ENCODE measurements at regions not wholly inside any gene's neighbourhood (a gene's known extent, or its start where the extent isn't known, plus 50 kb on each side); places are given as distances from the start of the nearest gene placed in this dataset.
A peak's percentile ranks its signal among the peaks of the same experiment; 100 is the strongest.

- peak; percentile 49 for DNase-seq (ENCODE audit: low read depth)
These were observed 140.6 kb upstream of the PUM3 start for GRCh38 chr9:2984491-2984890.

DNA sequence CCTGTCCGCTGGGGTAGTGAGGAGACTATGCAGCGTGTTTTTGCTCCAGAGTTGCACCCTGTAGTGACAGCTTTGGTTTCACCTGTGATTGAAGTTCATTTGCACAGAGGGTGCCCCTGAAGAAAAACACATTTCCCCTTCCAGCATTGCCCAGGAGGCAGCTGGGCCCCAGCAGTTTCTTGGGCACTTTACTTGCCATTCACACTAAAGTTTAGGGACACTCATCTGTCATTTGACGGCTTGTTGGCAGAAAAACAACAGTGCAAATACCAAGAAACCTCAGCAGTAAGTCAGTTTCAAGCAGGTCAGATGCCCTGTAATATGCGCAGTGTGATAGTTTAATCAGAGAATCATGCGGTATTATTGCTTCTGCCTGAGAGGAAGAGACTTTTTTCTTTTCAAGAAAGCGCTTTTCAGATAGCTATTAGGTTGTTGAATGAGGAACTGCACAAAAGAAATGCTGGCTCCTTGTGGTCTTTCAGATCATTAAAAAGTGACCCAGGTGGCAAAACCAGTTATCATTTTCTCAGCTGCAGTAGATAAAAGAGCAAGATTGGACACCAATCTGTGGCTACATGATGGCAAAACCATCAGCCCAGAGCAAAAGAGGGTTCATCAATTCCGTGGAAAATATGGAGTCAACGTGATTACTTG is 136.2 kb upstream of the PUM3 start:
- no peak for DNase-seq (ENCODE audit: low read depth)

- no peak for DNase-seq (ENCODE audit: low read depth)
These were observed 128.6 kb upstream of the PUM3 start for GRCh38 chr9:2972475-2972874.

GRCh38 chr9:2970864-2971263 is 127.0 kb upstream of the PUM3 start:
- DNase-seq (ENCODE audit: low read depth) = no peak

DNA sequence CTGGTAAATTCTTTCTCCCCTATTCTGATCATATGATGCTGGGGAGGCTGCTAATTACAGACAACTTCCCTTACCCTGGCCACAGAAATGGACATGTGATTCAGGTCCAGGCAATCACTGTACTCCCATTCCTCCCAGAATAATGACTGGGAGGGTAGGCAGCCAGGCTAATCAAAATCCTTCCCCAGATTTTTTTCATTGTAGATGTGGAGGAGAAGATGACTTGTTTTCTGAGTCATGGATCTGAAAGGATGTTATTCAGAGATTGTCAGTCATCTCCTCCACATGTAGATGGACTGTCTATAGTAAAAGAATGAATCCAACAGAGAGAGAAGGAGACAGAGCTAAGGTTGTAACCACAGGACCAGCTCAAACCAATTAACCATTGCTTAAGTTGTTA is 123.9 kb upstream of the PUM3 start:
- DNase-seq (ENCODE audit: low read depth) = peak; percentile 24

DNA sequence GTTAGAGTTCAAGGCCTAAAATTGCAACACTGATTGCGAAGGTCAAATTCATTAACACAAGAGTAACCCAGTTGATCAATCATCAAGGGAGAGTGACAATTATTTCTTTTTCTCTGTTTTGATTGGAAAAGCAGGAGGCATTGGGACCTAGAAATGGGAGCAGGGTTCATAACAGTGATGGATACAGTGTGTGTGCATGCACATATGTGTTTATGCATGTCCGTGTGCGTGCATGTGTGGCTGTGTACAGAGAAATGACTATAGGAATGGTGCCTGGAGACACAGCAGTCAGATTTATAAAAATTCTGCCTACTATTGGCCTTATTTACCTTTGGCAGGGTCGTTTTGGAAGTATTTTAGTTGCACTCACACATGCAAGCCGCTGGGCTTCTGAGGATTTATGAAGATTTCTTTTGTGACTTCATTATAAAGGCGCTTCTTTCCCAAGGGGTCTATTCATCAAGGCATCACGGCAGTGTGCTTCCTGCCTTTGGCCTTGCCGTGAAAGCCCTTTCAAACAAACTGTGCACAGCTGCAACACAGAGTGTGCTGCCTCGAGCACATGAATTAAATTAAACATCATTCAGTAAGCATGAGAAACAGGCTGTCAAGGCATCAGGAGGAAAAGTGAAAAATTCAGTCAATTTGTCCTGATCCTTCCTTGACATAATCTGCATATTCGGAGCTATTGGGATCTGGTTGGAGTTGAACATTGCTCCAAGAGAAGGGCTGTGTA is 122.8 kb upstream of the PUM3 start:
- DNase-seq (ENCODE audit: low read depth) = no peak

GRCh38 chr9:2964470-2964869 is 120.6 kb upstream of the PUM3 start:
- no peak for DNase-seq (ENCODE audit: low read depth)

DNA sequence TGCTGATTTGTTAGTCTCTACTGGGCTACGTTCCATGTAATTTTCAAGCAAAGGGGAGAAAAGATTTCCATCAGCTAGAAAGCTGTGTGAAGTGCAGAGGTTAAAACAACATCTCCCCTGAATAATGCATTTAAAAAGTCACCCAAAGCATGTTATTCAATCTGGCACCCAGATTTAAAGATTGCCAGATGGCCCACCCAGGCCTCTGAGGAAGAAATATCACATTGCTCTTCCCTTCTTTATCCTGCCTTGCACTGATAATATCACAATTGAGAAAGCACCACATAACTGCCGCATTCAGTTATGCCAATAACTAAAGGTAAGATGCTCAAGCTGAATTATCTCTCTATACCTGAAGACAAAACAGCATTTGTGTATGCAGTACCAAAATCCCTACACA is 119.4 kb upstream of the PUM3 start:
- DNase-seq (ENCODE audit: low read depth) = no peak

GRCh38 chr9:2962471-2963172 is 118.7 kb upstream of the PUM3 start:
- DNase-seq (ENCODE audit: low read depth) = no peak

DNA sequence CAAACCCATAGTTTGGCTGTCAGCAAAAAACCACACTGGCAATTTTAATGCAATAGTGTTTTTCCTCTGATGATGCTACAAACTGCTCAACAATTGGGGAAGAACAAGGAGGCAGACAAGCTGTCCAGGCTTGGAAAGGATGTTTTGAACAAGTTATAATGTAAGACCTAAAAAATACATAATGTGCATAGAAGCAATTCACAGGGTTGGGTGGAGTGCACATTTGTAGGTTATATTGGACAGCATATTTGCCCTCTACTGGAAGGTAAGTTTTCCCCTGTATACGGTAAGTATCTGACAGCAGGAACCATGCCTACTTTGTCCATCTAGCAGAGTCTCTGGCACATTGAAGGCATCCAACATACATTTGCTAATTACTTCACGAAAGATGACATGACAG is 114.3 kb upstream of the PUM3 start:
- no peak for DNase-seq (ENCODE audit: low read depth)

DNA sequence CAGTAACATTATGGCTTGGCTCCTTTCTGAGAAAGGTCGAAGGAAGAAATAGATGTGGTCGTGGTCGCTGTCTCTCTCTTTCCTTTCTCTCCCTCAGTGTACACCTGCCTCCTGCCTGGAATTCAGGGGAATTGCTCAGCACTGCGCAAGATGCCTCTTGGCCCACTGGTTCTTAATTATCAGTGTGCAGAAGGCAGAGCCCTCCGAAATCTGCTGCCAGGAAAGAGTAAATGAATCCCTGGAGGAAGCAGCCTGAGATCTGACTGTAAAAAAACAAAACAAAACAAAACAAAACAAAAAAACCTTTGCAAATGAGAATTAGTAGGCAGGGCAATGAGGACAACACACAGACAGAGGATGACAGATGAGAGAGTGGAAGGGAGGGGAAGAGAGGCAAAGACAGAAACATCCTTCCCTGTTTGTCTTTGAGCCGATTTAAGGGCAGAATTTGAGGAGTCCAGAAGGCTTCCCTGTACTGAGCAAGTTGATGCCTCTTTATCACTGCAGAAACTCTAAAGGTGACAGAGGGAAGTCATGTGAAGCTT is 113.8 kb upstream of the PUM3 start:
- no peak for DNase-seq (ENCODE audit: low read depth)

- DNase-seq (ENCODE audit: low read depth) = no peak
These were observed 111.7 kb upstream of the PUM3 start for GRCh38 chr9:2955575-2955974.

DNA sequence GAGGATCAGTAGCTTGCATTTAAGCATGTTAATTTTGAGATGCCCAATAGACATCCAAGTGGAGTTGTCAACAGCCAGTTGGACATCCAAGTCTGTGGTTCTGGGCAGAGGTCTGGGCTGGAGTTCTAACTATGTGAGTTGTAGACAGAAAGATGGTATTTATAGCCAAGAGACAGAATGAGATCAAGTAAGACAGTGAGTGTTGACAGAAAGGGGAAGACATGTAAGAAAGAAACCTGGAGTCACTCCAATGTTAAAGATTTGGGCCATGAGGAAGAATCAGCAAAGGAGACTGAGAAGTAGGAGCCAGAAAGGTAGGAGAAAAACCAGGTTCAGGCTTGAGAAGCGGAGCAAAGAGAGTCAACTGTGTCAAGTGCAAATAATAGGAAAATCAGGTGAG is 95.5 kb upstream of the PUM3 start:
- DNase-seq (ENCODE audit: low read depth) = no peak

DNA sequence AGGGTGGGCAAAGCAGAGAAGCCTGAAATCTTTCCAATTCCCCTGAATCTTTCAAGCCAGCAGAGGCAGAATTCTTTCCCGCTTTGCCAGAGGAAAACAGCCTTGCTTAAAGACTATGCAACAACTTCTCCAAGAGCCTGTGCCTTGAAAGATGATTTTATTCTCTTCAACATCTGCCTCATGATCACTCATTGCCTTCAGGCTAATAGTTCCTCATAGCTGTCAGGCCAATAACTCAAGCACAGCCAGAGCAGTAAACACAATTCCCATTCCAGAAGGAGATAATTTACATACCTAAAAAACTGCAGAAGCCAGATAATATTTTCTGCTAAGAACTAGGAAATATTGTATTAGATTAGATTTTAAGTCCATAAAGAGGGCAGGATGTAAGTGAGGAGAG is 92.3 kb upstream of the PUM3 start:
- DNase-seq (ENCODE audit: low read depth) = no peak

GRCh38 chr9:2934883-2935282 is 91.0 kb upstream of the PUM3 start:
- DNase-seq (ENCODE audit: low read depth) = no peak

DNA sequence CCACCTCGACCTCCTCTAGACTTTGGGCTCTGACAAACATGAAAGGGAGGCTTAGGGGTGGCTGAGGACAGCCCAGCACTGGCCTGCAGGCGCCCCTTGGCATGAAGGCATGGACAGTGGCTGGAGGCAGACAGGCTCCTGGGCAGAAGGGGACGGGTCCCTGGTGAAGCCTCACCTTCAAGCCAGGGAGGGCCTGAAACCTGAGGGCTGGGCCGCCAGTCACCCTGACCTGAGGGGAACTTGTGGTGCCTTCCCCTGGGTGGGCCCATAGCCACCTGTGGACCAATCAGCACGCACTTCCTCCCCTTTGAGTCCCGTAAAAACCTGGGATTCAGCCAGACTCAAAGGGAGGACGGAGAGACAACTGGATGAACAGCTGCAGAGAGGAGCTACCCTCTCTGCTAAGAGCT is 90.4 kb upstream of the PUM3 start:
- DNase-seq (ENCODE audit: low read depth) = no peak

DNA sequence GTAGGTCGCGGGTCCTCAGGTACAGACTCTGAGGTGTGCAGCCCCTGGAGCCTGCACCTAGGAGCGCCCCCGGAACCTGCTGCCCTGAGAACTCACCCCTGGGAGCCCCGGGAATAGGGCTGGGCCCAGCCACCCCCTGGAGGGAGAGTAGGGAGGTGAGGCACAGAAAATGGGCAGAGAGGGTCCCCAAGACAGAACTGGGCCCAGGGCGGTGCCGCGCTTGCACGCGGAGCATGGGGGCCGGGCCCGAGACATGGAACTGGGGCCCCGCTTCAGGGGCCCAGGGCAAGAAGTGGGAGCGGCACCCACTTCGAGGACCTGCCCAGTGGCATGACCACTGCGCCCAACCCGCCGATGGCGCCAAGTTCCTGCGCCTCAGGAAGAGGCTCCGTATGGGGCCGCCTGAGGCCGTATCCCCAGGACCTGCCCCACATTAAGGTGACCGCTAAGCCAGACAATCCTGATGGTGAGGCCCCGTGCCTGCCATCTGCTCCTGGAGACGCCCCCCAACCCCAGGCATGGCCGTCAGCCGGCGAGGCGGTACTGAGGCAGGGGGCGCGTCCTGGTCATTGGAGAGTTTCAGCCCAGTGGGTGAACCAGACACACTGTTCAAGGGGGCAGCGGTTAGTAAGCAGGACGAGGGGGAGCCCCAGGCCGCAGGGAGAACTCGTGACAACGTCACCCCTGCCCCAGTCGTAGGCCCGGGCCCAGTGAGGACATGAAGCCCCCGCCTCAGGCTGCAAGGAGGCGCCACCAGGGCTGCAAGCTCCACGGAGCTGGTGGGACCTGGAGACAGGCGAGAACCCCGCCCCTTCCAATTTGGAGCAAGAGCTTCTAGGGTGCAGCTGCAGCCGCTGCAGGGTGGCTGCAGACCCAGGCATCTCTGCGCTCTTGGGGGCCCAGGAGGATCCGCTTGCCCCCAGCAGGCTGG is 89.5 kb upstream of the PUM3 start:
- DNase-seq (ENCODE audit: low read depth) = no peak

- no peak for DNase-seq (ENCODE audit: low read depth)
These were observed 84.5 kb upstream of the PUM3 start for GRCh38 chr9:2928411-2928810.

DNA sequence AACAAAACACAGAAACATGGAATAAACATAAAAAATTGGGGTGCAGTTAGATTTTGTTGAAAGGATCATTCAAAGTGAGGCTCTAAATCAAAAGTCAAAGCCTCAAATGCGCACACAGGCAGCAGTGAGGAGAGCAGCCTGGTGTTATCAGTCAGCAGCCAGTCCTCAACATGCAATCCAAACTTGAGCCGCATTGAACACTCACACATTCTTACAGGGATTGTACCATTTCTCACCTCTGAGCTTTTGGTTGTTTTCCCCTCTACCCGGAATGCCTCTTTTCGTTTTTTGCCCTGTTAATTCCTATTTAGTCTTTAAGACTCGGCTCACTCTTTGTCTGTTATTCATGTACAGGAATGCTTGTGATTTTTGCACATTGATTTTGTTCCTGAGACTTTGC is 81.1 kb upstream of the PUM3 start:
- no peak for DNase-seq (ENCODE audit: low read depth)

DNA sequence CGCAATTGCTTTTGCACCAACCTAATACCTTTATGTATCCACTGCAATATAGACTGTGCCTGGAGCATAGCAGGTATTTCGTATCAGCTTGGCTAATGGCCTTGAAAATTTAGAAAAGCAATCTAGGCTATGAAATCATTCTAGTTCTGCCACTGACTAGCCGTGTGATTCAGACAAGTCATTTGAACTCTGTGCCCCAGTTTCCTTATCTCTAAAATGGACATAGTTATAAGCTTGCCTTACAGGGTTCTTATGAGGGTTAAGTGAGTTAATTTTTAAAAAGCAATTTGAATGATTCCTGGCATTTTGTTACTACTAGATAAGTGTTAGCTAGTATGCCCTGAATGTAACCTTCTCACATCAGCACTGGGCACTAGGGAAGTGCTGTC is 80.5 kb upstream of the PUM3 start:
- DNase-seq (ENCODE audit: low read depth) = no peak

- no peak for DNase-seq (ENCODE audit: low read depth)
These were observed 80.0 kb upstream of the PUM3 start for GRCh38 chr9:2923766-2924379.

GRCh38 chr9:2919347-2919746 is 75.5 kb upstream of the PUM3 start:
- peak; percentile 59 for DNase-seq (ENCODE audit: low read depth)
